ENCODE measurements at regions not wholly inside any gene's neighbourhood (a gene's known extent, or its start where the extent isn't known, plus 50 kb on each side); places are given as distances from the start of the nearest gene placed in this dataset.

DNA sequence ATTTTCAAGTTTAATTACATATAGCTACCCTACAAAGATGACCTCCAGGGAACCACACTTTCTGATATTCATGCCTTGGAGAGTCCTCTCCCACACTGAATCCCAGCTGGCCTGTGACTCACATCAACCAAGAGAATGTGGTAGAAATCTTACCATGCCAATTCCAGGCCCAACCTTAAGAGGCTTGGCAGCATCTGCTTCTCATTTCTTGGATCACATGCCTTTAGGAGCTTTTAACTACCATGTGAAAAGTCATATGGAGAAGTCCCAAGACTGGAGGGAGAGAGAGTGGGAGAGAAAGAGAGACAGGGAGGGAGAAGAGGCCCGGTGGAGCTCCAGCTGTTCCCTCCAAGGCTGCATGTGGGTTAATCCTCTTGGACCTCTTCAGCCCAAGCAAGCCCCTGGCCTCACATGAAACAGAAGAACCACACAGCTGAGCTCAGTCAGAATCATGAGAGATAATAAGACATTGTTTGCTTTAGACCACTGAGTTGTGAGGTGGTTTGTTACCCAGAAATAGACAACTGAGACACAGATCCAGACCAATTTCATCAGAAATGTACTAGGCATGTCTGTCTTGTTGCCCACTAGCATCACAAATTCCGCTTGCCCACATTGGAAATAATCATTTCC, 190.7 kb downstream of the MTCL1 start:
- no peak for ATAC-seq
- no peak for DNase-seq (ENCODE audit: low read depth, low spot score)
- CTCF ChIA-PET = no interaction called here
- POLR2A ChIA-PET = interaction anchor here (0.9 kb wide), 1 partner anchor 99 kb away, joined by 8 read pairs; no protein-coding TSS in a partner anchor
- TF ChIP-seq POLR2AphosphoS5 (IDR thresholded peaks at IDR 0.05; ENCODE audit: low read depth, low read length) (no peak), SIN3A (IDR thresholded peaks at IDR 0.05; ENCODE audit: borderline replicate concordance, insufficient read depth, low read depth, low read length) (no peak), TCF7L2 (IDR thresholded peaks at IDR 0.05; ENCODE audit: low read depth, low read length) (no peak)
- Histone ChIP-seq H3K36me3 (ENCODE audit: control insufficient read depth, insufficient read depth, low read length) (no peaks in the 10 kb centered on the region), H3K9me3 (ENCODE audit: control insufficient read depth, insufficient read depth, low read depth, low read length) (peaks cover 4% of the 10 kb centered on the region; the same call in 1 of the 2 replicates), H3K4me3 (ENCODE audit: low read depth in 2 of 2, low read length in 2 of 2) (no peak overlapping the region), H3K27me3 (ENCODE audit: control insufficient read depth, insufficient read depth, low read length) (no peaks in the 10 kb centered on the region), H3K4me1 (ENCODE audit: control insufficient read depth, insufficient read depth, low read length) (no peaks in the 10 kb centered on the region), H3K27ac (ENCODE audit: low read length) (no peak overlapping the region)
- in situ Hi-C loops (cut with HindIII; ENCODE audit: low pct_unique_long_range_greater_than_20kb, low sequenced_read_pairs) = no loop called here
- intact Hi-C loops (cut with micrococcal nuclease; ENCODE audit: unreplicated experiment) = no loop called here
- BruUV-seq (replicated peaks) = no TSS peak

DNA sequence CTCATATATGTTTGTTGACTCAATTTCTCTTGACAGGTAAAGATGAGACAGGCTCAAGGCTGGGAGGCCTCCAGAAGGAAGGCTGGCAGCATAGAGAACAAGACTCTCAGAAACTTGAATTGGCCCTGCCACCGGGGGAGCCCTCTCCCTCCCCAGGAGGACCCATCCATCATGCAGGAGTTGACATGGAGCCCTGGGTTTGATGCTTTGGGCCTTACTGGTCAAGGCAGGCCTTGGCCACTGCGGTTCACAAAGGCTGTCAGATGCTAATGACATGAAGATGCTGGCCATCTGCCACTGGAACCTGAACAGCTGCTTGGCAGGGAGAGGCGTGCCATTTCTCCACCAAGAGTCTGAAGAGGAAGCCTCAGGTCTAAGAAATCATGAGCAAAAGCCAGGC, 193.6 kb downstream of the MTCL1 start:
- in situ Hi-C loops (cut with HindIII; ENCODE audit: low pct_unique_long_range_greater_than_20kb, low sequenced_read_pairs) (no loop called here), intact Hi-C loops (cut with micrococcal nuclease; ENCODE audit: unreplicated experiment) (no loop called here)
- no peaks in the 10 kb centered on the region for H3K4me1 ChIP-seq (ENCODE audit: control insufficient read depth, insufficient read depth, low read length)
- no peak for ATAC-seq
- peaks cover 4% of the 10 kb centered on the region; the same call in 1 of the 2 replicates for H3K9me3 ChIP-seq (ENCODE audit: control insufficient read depth, insufficient read depth, low read depth, low read length)
- POLR2A ChIA-PET = no interaction called here
- no peak for DNase-seq (ENCODE audit: low read depth, low spot score)
- no peaks in the 10 kb centered on the region for H3K36me3 ChIP-seq (ENCODE audit: control insufficient read depth, insufficient read depth, low read length)
- CTCF ChIA-PET = no interaction called here
- no peaks in the 10 kb centered on the region for H3K27me3 ChIP-seq (ENCODE audit: control insufficient read depth, insufficient read depth, low read length)
- H3K27ac ChIP-seq (ENCODE audit: low read length) = no peak overlapping the region
- no TSS peak for BruUV-seq (replicated peaks)
- H3K4me3 ChIP-seq (ENCODE audit: low read depth in 2 of 2, low read length in 2 of 2) = no peak overlapping the region
- TF ChIP-seq TCF7L2 (IDR thresholded peaks at IDR 0.05; ENCODE audit: low read depth, low read length) (no peak), SIN3A (IDR thresholded peaks at IDR 0.05; ENCODE audit: borderline replicate concordance, insufficient read depth, low read depth, low read length) (no peak)
- TF ChIP-seq, protein P1, sequence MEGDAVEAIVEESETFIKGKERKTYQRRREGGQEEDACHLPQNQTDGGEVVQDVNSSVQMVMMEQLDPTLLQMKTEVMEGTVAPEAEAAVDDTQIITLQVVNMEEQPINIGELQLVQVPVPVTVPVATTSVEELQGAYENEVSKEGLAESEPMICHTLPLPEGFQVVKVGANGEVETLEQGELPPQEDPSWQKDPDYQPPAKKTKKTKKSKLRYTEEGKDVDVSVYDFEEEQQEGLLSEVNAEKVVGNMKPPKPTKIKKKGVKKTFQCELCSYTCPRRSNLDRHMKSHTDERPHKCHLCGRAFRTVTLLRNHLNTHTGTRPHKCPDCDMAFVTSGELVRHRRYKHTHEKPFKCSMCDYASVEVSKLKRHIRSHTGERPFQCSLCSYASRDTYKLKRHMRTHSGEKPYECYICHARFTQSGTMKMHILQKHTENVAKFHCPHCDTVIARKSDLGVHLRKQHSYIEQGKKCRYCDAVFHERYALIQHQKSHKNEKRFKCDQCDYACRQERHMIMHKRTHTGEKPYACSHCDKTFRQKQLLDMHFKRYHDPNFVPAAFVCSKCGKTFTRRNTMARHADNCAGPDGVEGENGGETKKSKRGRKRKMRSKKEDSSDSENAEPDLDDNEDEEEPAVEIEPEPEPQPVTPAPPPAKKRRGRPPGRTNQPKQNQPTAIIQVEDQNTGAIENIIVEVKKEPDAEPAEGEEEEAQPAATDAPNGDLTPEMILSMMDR (IDR thresholded peaks at IDR 0.05) = peak; percentile 29

DNA sequence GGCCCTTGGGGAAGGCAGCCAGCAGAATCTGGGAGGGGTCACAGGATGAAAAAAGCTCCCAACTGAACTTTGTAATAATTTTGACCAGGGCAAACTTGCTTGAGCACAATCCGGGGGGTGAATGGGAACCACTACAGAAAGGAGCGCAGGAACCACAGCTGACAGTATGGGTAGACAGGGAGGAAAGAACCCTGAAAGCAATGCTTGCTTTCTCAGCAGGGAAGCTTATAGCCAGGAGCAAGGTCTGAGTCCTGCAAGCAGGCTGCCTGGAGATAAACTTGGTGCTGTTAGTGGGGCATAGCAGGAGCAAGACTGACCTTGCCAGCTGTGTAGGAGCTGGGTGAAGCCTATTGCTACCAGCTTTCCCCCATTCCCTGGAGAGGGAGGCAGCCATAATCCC, 195.2 kb downstream of the MTCL1 start:
- BruUV-seq (replicated peaks) = no TSS peak
- H3K36me3 ChIP-seq (ENCODE audit: control insufficient read depth, insufficient read depth, low read length) = no peaks in the 10 kb centered on the region
- no peak overlapping the region for H3K4me3 ChIP-seq (ENCODE audit: low read depth in 2 of 2, low read length in 2 of 2)
- in situ Hi-C loops (cut with HindIII; ENCODE audit: low pct_unique_long_range_greater_than_20kb, low sequenced_read_pairs) = no loop called here
- intact Hi-C loops (cut with micrococcal nuclease; ENCODE audit: unreplicated experiment) = no loop called here
- TF ChIP-seq REST (IDR thresholded peaks at IDR 0.05; ENCODE audit: insufficient read depth in 1 of 2, low read depth in 2 of 2, low read length in 1 of 2) (no peak), SIN3A (IDR thresholded peaks at IDR 0.05; ENCODE audit: borderline replicate concordance, insufficient read depth, low read depth, low read length) (no peak), TCF7L2 (IDR thresholded peaks at IDR 0.05; ENCODE audit: low read depth, low read length) (no peak), POLR2AphosphoS5 (IDR thresholded peaks at IDR 0.05; ENCODE audit: low read depth, low read length) (no peak)
- TF ChIP-seq, protein P1 (IDR thresholded peaks at IDR 0.05) = no peak
- DNase-seq (ENCODE audit: low read depth, low spot score) (no peak), ATAC-seq (peak; percentile 66; the same call in 1 of the 2 replicates)
- peaks cover 4% of the 10 kb centered on the region; the same call in 1 of the 2 replicates for H3K9me3 ChIP-seq (ENCODE audit: control insufficient read depth, insufficient read depth, low read depth, low read length)
- CTCF ChIA-PET = no interaction called here
- POLR2A ChIA-PET = no interaction called here
- no peaks in the 10 kb centered on the region for H3K4me1 ChIP-seq (ENCODE audit: control insufficient read depth, insufficient read depth, low read length)
- H3K27ac ChIP-seq (ENCODE audit: low read length) = no peak overlapping the region
- H3K27me3 ChIP-seq (ENCODE audit: control insufficient read depth, insufficient read depth, low read length) = no peaks in the 10 kb centered on the region

All from Panc1 (cell line).